HK-2 (cell line): ENCODE measurements at regions not wholly inside any gene's neighbourhood (a gene's known extent, or its start where the extent isn't known, plus 50 kb on each side); places are given as distances from the start of the nearest gene placed in this dataset.

Source experiments
- DNase-seq: peaks from one replicate; pipeline ENCODE4 v3.0.0-alpha.2; 2018; ENCODE audit not compliant: unreplicated experiment

DNA sequence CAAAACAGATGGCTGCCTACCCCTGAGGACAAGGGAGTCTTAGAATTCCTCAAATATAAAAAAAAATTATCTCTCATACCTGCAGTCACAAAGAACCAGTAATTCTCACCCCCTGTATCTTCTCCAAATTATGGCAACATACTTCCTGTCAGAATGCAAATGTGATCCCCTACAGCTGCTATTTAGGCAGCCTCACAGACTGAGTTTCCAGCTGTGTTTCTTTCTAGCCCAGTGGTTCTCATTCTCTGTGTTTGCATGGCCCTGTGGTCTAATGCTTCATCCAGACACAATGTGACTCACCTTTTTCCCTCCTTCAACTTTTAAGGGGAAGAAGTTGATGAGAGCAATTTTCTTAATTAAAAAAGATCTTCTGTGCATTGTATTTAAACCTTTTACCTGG lies 726.3 kb downstream of the TSN start:
- no peak for DNase-seq

DNA sequence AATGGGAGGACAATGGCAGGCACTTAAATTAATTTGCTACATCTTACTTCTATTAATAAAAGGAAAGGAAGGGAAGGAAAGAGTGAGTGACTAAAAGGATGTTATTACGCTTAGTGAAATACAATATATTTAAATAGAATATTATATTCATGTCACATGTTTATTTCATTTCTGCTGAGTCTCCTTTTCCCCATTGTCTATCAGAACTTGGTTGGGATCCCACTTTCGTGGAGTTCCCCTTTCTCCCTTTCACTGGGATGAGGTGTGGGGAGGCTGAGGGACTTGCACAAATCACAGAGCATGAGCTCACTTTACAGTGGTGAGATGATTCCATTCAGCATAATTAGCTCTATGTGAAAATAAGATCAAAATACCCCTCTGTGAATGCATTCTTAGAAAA lies 730.6 kb downstream of the TSN start:
- DNase-seq, result no peak

DNA sequence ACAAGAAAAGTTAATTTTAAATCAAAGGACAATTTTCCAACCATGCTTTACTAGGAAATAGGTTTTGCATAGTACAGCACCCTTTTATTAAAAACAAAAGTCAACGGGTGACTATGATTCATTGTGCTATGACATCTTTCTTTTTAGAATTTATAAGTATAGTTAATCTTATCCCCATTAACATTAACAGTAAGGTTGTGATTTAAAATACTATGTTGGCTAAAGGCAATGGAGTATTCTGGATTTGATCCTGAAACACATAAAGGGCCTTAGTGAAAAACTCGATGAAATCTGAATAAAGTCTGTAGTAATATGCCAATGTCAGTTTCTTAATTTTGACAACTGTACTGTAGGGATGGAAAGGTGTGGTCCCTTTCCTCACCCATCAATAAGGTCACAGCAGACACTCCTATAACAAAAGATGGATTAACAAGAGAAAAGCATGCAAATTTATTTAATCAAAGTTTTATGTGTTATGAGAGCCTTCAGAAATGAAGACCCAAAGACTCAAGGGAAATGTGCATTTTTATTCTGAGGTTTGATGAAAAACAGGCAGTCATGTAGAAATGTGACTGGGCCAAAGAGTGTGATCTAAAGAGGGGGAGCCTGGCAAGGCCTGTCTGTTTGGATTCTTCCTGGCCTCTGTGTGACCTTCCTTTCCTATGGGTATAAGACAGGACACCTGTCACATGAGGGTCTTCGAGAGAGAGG lies 731.4 kb downstream of the TSN start:
- DNase-seq, result no peak

DNA sequence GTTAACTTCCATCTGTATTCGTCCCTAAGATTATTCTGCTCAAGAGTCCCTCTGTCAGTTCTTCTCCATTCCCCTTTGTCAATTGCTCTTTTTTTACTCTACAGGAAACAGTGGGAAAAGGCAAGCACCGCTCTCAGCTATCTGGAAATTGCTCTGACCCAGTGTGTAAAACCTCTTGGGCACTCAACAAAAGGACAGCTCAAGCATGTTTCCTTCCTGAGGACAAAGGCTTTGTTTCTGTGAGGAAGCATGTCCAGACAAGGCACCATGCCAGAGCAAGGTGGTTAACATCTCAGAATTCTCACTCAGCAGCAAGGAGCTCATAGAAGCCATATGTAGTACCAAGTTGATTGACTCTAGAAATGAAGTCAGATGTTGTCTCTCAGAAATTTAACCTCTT lies 735.6 kb downstream of the TSN start:
- DNase-seq, result no peak

DNA sequence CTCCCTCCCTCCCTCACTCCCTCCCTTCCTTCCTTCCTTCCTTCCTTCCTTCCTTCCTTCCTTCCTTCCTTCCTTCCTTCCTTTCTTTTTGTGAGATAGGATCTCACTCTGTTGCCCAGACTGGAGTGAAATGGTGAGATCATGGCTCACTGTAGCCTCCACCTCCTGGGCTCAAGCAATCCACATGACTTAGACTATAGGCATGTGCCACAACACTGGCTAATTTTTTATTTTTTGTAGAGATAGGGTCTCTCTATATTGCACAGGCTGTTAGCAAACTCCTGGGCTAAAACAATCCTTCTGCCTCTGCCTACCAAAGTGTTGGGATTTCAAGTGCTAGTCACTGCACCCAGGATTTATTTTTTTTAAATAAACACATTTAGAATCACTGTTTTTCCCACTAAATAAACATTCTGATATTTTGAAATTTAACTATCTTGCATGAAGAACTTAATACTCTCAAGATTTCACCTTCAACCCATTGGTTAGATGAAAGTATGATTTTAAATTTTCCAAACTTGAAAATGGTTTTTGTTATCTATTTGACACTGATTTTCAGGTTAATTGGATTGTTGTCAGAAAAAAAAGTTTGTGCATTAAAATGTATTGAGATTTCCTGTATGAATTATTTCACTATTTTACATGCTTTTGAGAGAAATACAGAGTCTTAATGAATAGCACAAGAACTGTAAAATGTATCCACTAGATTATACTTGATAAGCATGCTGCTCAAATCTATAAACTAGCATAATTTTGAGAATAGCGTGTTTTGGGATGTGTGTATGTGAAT lies 745.1 kb downstream of the TSN start:
- no peak for DNase-seq

DNA sequence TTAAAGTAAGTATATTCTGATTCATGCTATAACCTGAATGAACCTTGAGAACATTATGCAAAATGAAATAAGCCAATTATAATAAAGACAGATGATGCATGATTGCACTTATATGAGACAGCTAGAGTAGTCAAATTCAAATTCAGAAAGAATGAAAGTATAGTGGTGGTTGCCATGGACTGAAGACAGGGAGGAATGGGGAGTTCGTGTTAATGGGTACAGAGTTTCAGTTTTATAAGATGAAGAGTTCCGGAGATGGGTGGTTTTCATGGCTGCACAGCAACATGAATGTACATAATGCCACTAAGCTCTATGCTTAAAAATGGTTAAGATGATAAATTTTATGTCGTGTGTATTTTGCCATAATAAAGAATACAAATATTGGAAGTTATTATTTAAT lies 751.2 kb downstream of the TSN start:
- no peak for DNase-seq

DNA sequence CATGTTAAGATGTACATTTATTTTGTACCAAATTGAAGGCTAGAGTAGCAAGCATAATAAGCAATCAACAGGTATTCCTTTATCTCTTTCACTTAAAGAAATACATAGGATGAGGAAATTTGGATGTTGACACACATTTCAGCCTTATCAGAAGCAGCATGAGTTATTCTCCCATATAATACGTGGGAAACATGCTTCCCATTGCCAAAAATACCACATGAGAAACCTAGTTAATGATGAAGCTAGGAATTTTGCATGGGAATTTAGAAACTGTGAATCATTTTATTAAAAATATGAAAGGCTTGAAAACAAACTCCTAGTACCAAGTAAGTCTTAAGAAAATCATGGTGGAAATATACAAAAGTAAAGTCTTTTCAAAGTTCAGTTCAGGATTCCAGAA lies 751.8 kb downstream of the TSN start:
- no peak for DNase-seq

DNA sequence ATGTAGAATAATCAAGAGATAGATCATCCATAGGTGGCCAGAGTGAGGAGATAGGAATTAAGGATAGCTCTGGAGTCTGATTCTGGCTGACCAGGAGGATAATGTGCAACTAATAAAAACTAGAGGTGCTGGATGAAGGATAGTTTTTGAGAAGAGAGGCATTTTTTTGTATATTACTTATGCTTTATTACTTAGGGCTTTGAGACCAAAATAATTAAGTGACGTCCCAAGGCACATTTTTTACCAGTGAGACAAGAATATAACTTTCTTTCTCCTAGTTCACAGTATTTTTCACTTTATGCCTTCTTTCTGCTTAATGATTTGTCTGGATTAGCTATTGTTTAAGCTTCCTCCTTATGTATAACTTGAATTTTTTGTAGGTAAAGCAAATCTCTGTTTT lies 756.6 kb downstream of the TSN start:
- DNase-seq, result no peak

DNA sequence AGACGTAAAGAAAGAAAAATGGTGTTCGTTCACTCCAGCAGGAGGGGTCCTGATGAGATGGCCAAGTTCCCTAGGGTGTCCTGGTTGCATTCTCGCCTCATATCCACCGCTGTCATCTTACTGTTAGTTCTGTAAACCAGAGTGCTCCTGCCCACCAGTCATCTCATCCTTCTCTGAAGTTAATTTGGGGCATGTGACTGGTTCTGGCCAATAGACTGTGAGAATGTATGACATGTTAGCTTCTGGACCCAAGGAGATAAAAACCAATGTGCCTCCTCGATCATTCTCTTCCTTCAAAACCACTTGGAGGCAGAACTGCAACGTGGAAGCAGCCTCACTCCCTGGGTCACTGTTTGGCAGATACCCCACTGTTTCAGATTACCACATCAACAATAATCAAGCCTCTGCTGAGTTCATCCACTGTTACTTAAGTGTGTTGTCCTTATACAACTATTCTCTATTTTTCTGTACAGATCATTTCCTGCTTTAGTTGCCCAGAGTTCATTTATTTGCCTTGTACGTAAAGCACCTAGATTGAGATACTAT lies 759.1 kb downstream of the TSN start:
- DNase-seq, result no peak

DNA sequence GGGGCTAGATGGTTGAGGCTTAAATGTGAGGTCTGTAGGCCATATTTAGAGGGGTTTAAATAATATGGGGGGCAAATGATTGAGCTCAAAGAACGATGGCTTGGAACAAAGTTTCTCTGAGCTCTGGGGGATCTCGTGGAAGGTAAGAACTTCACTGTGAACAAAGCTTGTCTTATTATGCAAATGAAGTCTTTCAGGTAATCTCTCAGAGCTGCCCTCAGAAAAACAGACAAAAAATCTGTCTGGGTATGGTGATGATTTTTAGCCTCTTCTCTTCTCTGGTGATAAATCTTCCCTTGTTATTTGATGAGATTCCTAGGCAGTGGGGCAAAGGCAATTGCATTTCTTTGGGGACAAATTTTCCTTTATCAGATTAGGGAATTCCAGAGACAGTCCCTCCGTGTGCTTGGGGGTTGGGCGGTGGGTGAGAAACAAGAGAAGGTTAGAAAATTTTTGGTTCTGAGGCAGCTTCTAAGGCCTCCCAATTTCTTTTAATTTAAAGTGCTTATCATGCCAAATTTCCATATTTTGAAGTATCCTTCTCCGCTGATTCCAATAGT lies 760.4 kb downstream of the TSN start:
- DNase-seq, result no peak

DNA sequence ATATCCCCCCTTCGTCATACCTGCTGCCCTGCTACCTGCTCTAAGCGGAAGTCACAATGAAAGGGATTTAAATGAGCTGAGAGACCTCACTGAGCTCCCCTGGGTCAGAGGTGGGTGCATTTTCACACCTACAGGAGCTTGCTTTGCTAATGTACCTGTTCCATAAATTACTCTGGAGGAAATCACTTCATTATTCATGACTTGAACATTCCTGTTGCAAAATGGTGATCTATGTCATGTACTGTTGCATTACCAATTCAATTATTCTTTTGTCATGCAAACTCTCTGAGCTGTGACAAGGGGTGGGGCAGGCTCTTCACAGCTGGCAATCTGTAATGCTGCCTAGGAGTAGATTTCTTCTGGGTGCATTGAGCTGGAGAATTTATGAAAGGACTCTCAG lies 761.3 kb downstream of the TSN start:
- no peak for DNase-seq

DNA sequence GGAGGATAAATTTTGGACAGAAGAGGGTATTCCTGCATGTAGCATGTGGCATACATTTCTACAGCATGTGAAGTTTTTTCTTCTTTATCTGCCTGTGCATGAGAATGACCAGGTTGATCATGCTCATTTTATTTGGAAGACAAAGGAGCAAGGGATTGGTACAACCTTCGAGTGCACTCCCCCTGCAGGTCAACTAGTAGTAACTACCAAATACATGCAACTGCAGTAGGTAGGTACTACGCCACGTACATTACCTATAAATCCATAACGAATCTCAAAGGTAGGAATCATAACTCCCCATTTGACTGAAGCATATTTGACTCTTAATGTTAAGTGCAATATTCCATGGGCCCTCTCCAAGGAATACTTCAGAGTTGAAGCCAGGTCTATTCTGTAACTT lies 763.9 kb downstream of the TSN start:
- no peak for DNase-seq

DNA sequence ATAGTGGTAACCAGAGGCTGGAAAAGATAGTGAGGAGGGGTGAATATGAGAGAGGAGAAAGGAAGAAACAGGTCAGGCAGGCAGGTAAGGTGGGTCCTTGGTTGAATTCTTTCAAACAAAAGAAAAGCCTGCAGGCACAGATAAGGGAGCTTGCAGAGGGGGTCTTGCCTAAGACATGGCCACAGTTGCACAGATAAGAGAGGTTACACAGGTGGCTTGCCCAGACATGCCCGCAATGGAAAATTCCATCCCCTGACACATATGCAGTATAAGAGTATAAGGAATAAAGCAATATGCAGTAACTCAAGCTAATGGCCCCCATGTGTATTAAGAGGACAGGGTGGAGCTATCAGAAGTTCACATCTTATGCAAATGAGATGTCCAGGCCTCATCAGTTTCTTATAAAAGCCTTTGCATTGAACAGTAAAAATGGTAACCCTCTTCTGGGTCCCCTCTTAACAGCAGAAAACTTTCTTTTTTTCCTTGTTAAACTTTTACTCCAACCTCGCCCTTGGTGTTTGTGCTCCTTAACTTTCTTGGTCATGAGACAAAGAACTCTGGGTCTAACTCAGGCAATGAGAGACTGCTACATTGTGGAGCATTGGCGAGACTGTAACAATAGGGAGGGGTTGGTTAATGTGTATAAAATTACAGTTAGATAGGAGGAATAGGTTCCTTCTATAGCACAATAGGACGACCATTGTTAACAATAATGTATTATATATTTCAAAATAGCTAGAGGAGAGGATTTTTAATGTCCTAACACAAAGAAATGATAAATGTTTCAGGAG lies 764.6 kb downstream of the TSN start:
- DNase-seq, result no peak

DNA sequence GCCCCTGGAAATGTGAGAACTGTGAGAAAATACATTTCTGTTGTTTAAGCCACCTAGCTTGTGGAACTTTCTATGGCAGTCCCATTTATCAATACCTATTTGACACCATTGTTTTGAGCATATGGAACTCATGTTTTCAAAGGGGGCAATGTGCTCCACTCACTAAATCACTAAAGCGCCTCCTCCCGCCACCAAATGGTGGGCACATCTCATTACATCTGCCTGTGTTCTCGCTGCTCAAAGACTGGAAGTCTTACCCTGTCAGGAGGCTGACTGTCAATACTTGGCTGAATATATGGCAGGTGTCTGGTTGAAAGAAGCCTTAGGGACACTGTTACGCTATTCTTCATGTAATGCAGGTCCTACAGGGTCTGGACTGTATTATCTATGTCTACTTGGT lies 767.7 kb downstream of the TSN start:
- no peak for DNase-seq

DNA sequence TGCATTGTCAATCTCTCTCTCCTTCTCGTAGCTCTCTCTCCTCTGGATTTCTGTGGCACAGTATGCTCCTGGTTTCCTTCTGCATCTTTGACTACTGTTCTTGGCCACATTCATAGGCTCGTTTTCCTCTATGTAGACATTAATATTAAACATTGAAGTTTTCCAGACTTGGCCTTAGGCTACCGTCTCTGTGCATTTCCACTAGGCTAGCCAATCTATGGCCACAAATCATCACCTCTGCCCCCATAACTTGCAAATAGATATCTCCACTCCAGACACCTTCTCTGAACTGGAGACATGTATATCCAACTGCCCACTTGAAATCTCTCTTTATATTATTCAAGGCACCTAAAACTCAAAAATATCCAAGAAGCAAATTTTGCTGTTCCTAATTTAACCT lies 768.5 kb downstream of the TSN start:
- DNase-seq, result no peak

DNA sequence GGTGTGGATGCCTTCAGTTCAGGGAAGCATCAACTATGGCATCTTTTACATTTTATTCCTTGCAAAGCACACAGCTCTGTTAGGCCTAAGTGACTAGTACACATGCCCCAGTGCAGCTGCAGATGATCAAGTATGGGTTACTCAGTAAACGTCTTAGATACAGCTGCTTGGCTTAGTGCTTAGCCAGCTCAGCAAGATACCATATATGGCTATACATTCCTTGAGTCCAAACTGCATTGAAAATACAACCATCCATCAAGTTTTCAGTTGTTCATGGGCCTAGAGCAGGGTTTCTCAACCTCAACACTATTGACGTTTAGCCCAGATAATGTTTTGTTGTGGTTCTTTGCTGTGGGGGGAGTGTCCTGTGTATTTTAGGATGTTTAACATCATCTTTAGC lies 769.9 kb downstream of the TSN start:
- DNase-seq, result peak; percentile 4

DNA sequence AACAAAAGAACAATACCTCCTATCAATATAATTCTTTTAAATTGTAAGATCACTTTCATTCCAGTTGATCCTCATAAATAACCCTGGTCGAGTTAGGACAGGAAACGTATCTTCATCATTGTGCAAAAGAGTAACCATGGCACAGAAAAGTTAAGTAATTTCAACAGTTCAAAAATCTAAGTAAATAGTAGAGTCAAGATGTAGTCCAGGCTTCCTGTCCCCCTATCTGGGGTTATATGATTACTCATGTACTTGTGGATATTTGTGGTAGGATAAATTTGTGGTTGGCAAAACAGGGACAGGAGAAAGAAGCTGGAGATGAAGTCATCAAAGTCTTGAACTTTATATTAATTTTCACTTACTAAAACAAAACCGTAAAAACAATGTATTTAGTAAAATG lies 772.6 kb downstream of the TSN start:
- no peak for DNase-seq

DNA sequence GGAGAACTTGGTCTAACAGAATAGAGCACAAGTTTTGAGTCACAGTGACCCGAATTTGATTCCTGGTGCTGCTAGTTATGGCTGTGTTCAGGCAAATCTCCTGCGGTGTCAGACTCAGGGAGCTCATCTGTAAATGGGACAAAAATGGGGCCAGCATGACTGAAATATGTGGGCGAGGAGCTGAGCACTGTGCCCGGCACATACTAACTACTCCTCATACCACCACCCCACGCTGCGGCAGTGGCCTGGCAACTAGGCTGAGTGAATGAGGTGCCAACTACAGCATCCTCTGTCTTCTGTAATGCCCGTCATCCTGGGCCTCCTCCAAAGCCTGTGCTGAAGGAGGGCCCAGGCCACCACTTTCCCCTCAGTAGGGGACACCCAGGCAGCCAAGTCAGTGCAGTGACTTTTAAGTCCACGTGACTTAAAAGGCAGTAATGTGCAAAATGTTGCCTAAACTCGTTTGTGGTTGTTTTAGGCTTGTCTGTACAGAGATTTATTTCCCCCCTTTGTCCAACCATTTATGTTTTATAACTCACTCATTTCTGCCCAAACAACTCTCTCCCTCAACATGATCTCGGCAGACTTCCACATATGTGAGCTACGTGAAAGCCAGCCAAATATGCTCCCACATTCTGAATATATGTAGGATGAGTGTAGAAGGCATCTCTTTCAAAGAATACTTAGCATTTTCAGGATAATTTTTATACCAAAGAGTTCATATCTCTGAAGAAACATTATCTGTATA lies 773.7 kb downstream of the TSN start:
- no peak for DNase-seq

DNA sequence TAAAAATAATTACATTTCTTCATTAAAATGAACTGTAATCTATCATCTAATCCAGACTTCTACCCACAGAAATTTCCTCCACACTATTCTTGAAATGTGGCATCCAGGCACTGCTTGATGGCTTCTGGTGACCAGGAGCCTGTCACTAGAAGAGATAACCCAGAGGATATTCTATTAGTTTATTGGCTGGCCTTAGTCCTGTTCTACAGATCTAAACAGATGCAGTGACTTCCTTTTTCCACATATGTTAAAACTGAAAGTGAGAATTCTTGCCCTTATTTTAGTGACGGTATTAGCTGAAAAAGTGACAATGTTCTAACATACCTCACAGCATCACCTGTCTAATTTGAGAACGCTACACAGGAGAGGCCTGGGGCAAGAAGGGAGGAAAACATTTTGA lies 775.4 kb downstream of the TSN start:
- no peak for DNase-seq

DNA sequence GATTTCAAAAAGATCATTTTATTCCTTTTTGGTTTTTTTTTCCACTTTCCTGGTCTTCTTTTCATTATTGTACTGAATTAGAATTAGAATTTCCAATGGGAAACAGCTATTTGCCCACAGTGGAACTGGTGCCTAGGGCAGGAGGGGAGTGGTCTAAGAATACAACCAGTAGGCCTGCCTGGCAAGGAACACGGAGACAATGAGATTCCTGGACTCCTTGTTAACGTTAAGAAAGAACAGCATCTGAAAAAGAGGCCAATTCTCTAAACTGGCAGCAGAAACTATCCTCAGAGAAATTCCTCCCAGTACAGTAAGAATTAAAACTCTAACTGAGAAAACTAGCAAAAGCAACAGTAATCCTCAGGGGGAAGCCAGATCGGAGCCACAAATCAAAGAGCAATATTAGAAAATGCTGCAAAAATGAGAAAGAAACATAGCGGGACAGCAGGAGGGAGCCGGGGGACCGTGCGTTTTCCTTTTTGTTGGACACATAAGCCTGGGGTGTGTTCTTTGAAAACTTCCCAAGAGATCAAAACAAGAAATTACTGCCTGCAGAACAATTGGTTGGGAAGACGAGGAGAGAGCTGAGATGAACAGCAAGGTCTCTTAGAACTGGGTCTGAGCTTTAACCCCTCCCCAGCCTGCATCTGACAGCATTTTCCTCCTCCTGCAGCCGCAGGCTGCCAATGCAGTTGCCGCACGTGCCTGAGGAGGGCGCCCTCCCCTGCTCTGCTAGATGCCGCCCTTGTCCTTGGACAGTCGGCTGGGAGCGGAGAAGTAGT lies 776.0 kb downstream of the TSN start:
- DNase-seq, result no peak

DNA sequence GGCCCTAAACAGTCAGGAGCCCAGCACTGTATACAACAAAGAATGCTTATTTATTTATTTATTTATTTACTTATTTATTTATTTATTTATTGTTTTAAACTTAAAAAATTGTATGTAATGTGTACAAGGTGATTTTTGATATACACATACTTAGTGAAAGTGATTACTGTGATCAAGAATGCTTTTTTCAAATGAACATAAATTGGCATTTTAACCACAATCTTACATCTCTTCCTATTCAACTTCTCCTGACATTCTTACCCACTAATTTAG lies 776.6 kb downstream of the TSN start:
- DNase-seq, result no peak
